OCI-M1 (cell line): ENCODE measurements at regions not wholly inside any gene's neighbourhood (a gene's known extent, or its start where the extent isn't known, plus 50 kb on each side); places are given as distances from the start of the nearest gene placed in this dataset.
A peak's percentile ranks its signal among the peaks of the same experiment; 100 is the strongest.
"Not testable (repeated sequence)": the region's sequence is repeated elsewhere in the genome, so short reads cannot be mapped to it uniquely, and the experiment has no call there.

Source experiments
- DNase-seq: peaks from one replicate; lab custom pipeline; 2025; lab: John Stamatoyannopoulos, UW

DNA sequence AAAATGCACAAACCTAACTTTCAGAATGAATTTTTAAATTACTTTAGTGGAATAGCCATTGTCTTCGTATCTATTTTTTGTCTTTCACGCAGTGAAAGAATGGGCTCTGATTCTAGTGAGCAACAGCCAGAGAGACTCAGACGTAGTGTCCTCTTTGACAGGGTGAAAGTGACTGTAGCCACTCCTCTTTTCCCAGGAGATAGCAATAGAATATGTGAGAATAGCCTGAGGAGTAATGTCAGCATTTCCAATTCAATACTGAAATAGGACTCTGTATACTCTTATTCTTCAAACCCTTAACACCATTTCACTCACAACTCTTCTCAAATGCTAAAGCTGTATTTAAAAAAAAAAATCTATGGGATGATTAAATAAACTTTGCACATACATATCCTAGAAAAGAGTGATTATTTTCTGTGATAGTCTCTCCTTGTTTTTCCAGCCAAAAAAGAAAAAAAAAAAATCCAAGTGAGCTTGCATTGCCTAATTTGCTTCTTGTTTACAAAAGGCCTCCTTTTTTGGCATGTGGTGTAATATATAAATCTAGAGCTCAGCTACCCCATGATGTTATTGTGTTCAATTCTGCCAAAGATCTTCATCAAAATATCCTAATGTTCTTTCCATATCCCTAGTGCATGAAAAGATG is 626.1 kb upstream of the SLITRK6 start:
- DNase-seq = no peak

- no peak for DNase-seq
Measured at GRCh38 chr13:86426437-86426836, 627.2 kb upstream of the SLITRK6 start.

- no peak for DNase-seq
Measured at GRCh38 chr13:86429756-86430155, 630.5 kb upstream of the SLITRK6 start.

DNA sequence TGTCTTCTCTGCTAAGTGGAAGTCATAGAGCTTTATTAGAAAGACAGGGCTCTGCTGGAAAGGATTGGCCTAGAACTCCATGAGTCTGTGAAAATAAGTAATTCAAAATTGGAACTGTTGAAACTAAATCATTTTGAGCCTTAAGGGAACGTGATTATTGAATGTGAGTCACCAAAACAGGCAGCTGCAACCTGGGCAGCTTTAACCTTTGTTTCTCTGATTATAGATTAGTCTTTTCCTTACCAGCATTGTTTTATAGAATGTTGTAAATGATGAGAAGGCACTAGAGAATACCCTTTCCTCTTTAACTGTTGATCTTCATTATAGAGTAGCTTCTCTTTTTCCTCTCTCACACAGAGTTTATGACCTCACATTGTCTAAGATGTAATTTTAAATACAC is 638.8 kb upstream of the SLITRK6 start:
- no peak for DNase-seq

DNA sequence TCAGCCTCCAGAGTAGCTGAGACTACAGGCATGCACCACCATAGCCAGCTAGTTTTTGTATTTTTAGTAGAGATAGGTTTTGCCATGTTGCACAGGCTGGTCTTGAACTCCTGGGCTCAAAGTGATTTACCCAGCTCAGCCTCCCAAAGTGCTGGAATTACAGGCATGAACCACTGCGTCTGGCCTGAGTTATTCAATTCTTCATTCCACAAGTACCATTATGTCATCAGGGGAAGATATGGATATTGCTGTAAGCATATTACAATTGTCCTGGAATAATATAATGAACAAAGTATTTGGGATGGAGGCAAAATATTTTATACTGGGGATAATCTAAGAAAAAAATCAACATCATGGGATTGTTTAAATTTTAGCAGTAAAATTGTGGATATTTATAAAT is 646.0 kb upstream of the SLITRK6 start:
- no peak for DNase-seq

DNA sequence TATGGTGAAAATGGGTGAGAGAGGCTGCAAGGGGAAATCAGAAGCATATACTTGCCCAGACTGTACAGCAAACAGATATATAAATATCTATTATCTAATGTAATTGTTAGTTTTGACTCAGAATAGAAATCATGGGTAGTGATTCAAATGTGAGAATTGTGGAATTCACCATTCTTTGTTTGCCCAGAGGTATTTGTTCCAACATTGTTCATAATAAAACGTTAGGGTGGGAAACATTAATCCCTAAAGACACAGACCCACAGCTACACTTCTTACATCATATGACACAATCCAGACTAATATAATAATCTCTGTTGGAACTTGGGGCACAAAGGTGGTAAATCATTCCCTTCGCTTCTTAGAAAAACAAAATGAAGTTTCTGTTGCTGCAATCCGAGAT is 646.5 kb upstream of the SLITRK6 start:
- no peak for DNase-seq

GRCh38 chr13:86446311-86446710 is 647.1 kb upstream of the SLITRK6 start:
- DNase-seq = no peak

GRCh38 chr13:86447479-86447878 is 648.3 kb upstream of the SLITRK6 start:
- peak; percentile 27 for DNase-seq

GRCh38 chr13:86462011-86462410 is 662.8 kb upstream of the SLITRK6 start:
- DNase-seq = no peak

GRCh38 chr13:86464193-86464592 is 665.0 kb upstream of the SLITRK6 start:
- DNase-seq = peak; percentile 41

DNA sequence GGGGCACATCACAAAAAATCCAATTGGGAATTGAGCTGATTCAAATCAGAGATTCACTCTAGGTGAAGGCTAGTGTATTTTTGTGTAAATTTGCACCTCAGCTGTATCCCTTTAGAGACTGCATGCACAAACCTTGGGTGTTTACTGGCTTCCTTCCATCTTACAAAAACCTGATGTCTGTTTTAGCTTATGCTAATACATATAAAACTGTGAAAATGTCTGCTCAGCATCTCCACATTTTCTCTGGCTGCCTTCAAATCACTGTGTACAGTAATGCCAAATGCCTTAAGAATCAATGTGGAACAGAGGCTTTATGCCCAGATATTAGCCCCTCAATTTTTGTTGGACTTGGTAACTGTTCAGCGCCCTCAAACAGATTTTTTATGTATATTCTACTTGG is 675.8 kb upstream of the SLITRK6 start:
- DNase-seq = no peak

DNA sequence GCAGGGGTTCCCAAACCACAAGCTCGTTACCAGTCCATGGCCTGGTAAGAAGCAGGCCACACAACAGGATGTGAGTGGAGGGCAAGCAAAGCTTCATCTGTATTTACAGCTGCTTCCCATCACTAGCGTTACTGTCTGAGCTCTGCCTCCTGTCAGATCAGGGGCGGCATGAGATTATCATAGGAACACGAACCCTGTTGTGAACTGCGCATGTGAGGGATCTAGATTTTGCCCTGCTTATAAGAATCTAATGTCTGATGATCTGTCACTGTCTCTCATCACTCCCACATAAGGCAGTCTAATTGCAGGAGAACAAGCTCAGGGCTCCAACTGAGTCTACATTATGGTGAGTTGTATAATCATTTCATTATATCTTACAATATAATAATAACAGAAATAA is 677.4 kb upstream of the SLITRK6 start:
- no peak for DNase-seq

- DNase-seq = no peak
Measured at GRCh38 chr13:86486582-86486981, 687.4 kb upstream of the SLITRK6 start.

DNA sequence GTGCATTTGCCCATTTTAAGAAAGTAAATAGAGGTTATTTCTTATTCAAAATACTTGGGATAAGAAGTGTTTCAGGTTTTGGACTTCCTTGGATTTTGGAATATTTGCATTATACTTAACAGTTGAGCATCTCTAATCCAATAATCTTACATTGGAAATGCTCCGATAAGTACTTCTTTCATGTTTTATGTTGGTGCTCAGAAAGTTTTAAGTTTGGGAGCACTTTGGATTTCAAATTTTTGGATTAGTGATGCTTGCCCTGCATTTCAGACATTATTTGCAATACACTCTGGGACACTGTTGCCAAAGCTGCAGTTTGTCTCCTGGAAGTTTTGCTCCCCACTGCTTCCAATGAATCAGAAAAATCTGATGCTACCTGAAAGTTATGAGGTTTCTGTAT is 691.9 kb upstream of the SLITRK6 start:
- no peak for DNase-seq

GRCh38 chr13:86501931-86502330 is 702.7 kb upstream of the SLITRK6 start:
- DNase-seq = not testable (repeated sequence)

GRCh38 chr13:86510792-86511191 is 711.6 kb upstream of the SLITRK6 start:
- DNase-seq = no peak

DNA sequence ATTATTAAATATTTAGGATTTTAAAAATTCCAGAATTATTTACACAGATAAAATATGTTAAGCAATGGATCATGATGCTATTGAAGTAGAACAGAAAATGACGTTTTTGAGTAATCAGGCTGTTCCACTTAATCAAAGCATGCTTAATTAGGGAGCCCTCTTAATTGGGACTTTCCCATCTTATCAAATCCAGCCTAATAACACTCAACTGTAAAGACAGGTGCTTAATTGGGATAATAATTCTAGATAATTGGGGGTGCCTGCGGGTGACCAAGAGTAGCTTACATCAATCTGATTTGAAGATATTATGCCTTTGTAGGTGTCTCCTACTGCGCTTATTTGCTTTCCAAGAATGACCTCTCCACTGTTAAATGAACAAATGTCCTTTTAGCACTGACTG is 742.2 kb upstream of the SLITRK6 start:
- no peak for DNase-seq

- peak; percentile 55 for DNase-seq
Measured at GRCh38 chr13:86554066-86554465, 754.8 kb upstream of the SLITRK6 start.

- DNase-seq = peak; percentile 43
Measured at GRCh38 chr13:86559901-86560300, 760.7 kb upstream of the SLITRK6 start.

GRCh38 chr13:86562866-86563265 is 763.6 kb upstream of the SLITRK6 start:
- no peak for DNase-seq

DNA sequence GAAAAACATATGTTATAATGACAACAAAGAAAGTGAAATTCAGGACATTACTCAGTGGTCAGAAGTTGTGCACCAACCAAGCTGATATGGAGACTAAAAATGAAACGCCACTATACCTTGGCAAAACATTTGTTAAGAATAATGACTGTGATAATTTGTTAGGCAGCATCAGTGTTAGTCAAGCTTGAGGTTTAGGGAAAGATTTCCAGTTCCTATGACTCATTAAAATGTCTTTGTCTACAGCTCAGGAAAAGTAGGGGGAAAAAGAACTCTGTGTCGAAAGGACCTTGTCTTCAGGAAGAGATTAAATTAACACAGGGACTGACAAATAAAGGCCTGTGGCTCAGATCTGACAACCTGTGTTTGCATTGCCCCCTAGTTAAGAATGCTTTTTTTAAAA is 764.1 kb upstream of the SLITRK6 start:
- no peak for DNase-seq

DNA sequence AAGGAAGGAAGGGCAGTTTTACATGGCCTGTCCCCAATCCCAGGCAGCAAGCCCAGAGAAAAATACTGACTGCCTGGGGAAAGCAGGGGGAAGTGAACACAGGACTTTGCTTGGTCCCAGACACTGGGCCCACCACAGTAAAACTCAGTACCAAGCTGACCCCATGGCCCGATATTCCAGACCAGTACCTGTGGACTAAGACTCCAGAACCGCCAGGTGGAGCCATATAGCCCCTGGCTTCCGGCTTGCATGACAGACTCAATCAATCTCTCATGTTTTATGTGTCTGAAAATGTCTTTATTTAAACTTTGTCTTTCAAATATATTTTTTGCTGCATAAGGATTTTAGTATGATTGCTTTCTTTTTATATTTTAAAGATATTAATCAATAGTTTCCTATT is 767.9 kb upstream of the SLITRK6 start:
- DNase-seq = peak; percentile 9

GRCh38 chr13:86569119-86569518 is 769.9 kb upstream of the SLITRK6 start:
- no peak for DNase-seq

DNA sequence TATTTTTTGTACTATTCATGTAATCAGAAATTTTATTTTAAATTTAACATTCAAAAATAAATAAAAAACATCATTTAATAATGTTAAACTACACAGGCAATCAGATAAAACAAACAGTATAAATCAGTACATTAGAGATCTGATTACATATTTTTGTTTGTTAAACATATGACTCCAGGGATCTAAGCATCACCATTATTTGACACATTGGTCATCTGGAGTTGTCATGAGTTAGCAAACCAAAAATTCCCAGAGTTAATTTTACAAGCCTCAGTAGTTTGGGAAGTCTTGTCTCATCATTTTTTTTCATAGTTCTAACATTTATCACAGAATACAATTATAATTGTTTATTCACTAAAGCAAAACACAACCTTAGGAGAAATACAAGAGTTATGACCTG is 770.8 kb upstream of the SLITRK6 start:
- no peak for DNase-seq

DNA sequence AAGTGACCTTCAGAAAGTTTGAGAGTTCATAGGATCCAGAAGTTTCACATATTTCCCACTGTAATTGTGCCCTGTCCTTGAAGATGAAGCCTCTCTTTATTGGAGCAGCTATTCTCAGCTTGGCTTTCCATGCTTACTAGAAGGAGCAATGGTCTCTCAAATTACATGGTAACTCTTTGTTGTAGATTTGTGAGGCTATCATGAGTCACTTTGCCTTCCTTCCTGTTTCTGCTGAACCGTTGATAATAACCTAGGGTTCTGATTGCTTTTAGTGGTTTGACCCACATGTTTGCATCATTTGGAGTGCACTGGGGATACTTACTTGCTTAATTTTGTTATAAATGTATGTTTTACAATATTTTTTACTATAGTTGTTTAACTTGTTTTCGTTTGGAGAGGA is 772.9 kb upstream of the SLITRK6 start:
- peak; percentile 85 for DNase-seq
